Pons (tissue), 1 donor: ENCODE measurements at regions not wholly inside any gene's neighbourhood (a gene's known extent, or its start where the extent isn't known, plus 50 kb on each side); places are given as distances from the start of the nearest gene placed in this dataset.

Experiments used
- DNase-seq: peaks from one replicate; pipeline ENCODE4 v3.0.0-alpha.2; 2016; ENCODE audit warnings: low spot score

- DNase-seq: no peak
Observed at GRCh38 chr2:64221935-64222334, 77.7 kb upstream of the PELI1 start.

GRCh38 chr2:64222351-64222750, 78.1 kb upstream of the PELI1 start:
- DNase-seq: peak; percentile 85

DNA sequence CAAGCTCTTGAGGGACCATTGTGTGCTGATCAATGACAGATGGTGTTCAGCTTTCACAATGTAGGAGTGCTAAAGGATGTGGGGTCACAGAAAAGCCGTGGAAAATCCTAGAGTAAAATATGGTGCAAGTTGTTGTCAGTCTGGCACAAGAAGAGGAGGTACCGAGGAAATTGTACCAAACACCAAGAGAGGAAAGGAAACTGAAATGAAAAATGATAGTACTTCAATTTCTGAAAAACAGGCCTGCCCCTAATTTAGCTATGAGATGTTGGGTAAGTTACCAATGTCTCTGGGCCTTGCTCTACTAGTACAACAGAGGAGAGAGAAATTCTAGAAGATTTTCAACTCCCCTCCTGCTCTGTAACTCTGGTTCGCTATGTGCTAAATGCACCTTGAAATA, 78.8 kb upstream of the PELI1 start:
- DNase-seq: no peak

GRCh38 chr2:64225491-64225890, 81.3 kb upstream of the PELI1 start:
- no peak for DNase-seq

GRCh38 chr2:64226611-64227010, 82.4 kb upstream of the PELI1 start:
- no peak for DNase-seq

DNA sequence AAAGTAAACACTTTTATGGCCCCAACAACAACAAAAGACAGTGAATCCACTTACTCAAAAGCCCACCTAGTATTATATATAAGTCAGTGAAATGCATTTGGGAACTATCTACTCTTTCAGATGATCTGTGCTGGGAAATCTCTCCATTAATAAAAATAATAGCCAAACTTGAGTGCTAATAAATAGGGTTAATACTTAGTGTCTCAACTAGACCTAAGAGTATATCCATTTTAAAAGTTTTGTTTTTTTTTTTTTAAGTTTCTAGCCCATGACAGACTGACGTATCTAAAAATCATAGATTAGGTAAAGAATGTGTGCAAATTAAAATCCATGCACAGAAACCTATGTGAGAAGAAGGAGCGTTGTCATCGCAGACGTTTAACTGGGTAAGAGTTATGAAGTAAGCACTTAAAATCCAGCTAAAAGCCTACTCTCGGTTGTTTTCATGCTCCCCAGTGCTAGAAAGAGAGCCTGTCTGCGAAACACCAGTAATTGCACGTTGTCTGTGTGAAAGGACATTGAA, 83.4 kb upstream of the PELI1 start:
- DNase-seq: no peak

GRCh38 chr2:64228126-64228678, 84.0 kb upstream of the PELI1 start:
- peak; percentile 97 for DNase-seq

- DNase-seq: no peak
Observed at GRCh38 chr2:64228918-64229317, 84.7 kb upstream of the PELI1 start.

DNA sequence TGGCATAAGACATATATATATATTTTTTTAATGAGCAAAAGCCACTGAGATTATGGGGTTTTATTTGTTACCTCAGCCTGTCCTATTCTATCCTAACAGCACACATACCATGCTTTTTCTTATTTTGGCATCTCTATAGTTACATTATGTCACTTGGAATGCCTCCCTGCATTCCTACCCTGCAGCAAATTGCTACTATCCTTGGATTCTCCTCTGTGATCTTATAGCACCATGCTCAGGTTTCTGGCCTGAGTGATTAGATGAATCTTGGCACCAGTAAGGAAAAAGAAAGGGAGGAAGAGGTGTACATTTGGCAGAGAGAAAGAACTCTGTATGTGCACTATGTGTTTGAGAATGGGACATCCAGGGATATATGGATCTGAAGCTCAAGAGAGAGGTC, 86.3 kb upstream of the PELI1 start:
- DNase-seq: no peak

DNA sequence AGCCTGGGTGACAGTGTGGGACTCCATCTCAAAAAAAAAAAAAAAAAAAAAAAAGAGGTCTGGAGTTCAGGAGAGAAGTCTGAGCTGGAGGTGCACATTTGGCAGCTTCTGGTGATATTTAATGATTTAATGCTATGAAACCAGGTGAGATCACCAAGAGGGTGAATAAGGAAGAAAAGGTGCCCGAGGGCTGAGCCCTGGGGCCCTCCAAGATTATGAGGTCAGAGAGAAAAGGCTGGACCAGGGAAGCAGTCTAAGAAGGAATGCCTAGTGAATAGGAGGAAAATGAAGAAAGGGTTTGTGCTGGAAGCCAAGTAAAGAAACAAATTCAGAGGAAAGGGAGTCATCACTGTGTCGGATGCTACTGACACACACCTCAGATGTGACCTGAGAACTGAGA, 88.0 kb upstream of the PELI1 start:
- no peak for DNase-seq

- no peak for DNase-seq
Observed at GRCh38 chr2:64233376-64233922, 89.2 kb upstream of the PELI1 start.

- DNase-seq: no peak
Observed at GRCh38 chr2:64234150-64234549, 89.9 kb upstream of the PELI1 start.

DNA sequence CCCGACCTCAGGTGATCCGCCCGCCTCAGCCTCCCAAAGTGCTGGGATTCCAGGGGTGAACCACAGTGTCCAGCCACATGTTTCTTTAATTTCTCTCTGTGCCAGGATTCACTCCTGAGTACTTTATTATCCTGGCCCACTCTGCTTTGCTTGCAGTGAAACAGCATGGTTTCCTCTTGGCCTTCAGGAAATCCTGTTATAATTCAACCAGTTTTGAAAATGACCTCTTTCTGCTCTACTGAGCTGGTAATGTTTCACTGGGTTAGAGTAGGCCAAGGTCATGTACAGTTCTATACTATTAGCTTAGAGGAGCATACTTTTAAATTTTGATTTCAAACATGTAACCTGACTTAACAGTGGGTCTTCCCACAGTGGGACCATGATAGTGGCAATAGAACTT, 90.6 kb upstream of the PELI1 start:
- DNase-seq: no peak

GRCh38 chr2:64237266-64237665, 93.0 kb upstream of the PELI1 start:
- DNase-seq: no peak

GRCh38 chr2:64238799-64239198, 94.6 kb upstream of the PELI1 start:
- no peak for DNase-seq

- no peak for DNase-seq
Observed at GRCh38 chr2:64243081-64244036, 99.1 kb upstream of the PELI1 start.

DNA sequence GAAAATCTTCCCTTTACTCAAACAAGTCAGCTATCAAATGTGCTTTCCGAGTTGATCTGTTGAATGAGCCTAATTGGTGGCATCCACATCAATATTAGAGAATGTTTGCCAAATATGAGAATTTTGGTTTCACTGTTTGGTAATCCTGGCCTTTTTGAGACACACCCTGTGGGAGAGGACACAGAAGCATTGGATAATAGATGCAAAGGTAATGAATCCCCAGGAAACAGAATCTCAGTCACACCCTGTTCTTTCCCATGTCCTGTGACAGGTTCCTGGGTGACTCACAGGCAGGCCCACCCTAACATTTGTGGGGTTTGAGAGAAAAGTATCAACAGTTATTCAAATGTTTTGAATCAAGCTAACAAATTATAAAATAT, 99.8 kb upstream of the PELI1 start:
- no peak for DNase-seq

- DNase-seq: no peak
Observed at GRCh38 chr2:64245631-64246030, 101.4 kb upstream of the PELI1 start.

GRCh38 chr2:64246962-64247361, 102.7 kb upstream of the PELI1 start:
- DNase-seq: no peak

DNA sequence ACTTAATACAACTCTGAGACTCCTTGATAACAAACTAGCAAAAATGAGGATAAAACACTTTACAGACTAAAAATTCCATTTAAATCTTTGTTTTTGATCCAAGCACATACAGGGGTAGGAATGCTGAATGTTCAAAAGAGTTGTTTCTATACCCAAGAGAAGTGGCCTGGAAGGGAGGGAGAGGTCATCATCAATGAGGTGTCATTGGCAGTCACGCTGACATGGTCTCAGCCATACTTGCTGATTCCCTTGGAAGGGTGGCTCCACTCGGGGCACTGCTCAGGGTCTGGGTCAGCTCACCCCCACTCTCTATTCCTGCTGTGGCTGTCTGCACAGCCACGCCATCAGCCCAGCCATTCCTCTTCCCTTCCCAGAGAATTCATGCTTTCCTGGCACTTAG, 105.2 kb upstream of the PELI1 start:
- DNase-seq: no peak

DNA sequence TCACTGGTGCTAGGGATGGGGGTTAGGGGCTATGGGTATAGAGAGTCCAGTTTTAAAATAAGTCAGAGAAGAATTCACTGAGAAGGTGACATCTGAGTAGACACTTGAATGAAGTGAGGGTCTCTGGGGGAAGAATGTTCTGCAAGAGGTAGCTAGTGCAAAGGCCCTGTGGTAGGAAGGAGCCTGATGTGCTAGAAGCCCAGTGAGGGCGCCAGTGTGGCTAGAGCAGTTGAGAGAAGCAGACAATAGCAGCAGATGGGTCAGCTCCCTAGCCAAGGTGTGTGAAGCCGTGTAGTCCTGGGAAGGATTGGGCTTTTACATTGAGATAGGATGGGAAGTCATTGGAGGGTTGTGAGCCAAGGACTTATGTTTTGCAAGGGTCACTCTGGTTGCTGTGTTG, 105.8 kb upstream of the PELI1 start:
- DNase-seq: no peak

DNA sequence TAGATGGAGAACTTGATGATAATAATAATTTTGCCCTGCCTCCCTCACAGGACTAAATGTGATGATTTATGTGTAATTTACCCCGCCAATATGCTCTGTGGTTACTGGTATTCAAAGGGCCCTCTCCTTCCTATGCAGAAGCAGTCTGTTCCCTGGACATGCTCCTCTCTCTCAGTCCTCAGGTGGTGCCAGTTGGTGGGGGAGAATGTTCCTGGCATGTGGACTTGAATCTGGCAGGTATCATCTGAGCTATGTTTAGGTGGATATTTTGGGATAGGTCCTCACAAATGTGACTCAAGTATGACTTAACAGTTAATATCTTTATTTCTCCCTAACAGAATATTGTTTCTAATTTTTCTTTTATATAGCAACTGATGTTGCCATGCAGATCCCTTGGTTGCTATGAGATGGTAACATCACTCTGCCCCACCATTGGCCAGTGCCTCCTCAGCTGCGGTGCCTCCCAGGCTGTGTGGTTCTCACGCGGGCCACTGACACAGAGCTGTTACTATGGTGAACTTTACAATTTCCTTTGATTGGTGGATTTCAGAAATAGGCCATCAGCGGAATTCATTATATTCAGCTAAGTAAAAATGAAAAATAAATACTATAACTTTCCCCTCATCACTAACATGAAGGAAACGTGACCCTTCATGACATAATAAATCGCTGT, 106.7 kb upstream of the PELI1 start:
- DNase-seq: no peak
